Dendritic cell treated with granulocyte-macrophage colony-stimulating factor and Interleukin-4, amounts not matched to agents 40 ng/mL and 50 ng/mL, for 4 days (primary cell): ENCODE measurements at regions not wholly inside any gene's neighbourhood (a gene's known extent, or its start where the extent isn't known, plus 50 kb on each side); places are given as distances from the start of the nearest gene placed in this dataset.

Experiments
- H3K27ac Mint-ChIP-seq: one replicate; pipeline ENCODE4 v1.8.0; 2022; ENCODE audit warnings: mild to moderate bottlenecking, mixed read lengths
- H3K27me3 Mint-ChIP-seq: one replicate; pipeline ENCODE4 v1.8.0; 2022; ENCODE audit warnings: mild to moderate bottlenecking, mixed read lengths
- H3K36me3 Mint-ChIP-seq: one replicate; pipeline ENCODE4 v1.8.0; 2022; ENCODE audit warnings: low read depth, mixed read lengths
- H3K4me1 Mint-ChIP-seq: one replicate; pipeline ENCODE4 v1.8.0; 2022; ENCODE audit warnings: low read depth, mixed read lengths
- H3K4me3 Mint-ChIP-seq: one replicate; pipeline ENCODE4 v1.8.0; 2022; ENCODE audit warnings: mild to moderate bottlenecking, moderate library complexity, mixed read lengths
- H3K9me3 Mint-ChIP-seq: one replicate; pipeline ENCODE4 v1.8.0; 2022; ENCODE audit warnings: mixed read lengths
- intact Hi-C: fragments of 100-400 bp; cut with micrococcal nuclease; formaldehyde crosslinking; loops from one replicate; pipeline ENCODE4 v1.15.0; 2022

GRCh38 chr11:122258446-122259194 lies 142.6 kb upstream of the BLID start:
- H3K4me3 Mint-ChIP-seq = no peak overlapping the region
- intact Hi-C loops = no loop called here

GRCh38 chr11:122253589-122254231 lies 137.7 kb upstream of the BLID start:
- Mint-ChIP-seq H3K9me3 (no peaks in the 10 kb centered on the region), H3K4me1 (peaks cover 22% of the 10 kb centered on the region), H3K4me3 (no peak overlapping the region), H3K27ac (peak overlapping the region; percentile 81), H3K36me3 (no peaks in the 10 kb centered on the region), H3K27me3 (no peaks in the 10 kb centered on the region)
- intact Hi-C loops = no loop called here

More at GRCh38 chr11:122258446-122259194, 142.6 kb upstream of the BLID start:
- no peak overlapping the region for H3K27ac Mint-ChIP-seq
- H3K27me3 Mint-ChIP-seq = no peaks in the 10 kb centered on the region
- H3K9me3 Mint-ChIP-seq = no peaks in the 10 kb centered on the region
- no peaks in the 10 kb centered on the region for H3K36me3 Mint-ChIP-seq
- peaks cover 28% of the 10 kb centered on the region for H3K4me1 Mint-ChIP-seq

DNA sequence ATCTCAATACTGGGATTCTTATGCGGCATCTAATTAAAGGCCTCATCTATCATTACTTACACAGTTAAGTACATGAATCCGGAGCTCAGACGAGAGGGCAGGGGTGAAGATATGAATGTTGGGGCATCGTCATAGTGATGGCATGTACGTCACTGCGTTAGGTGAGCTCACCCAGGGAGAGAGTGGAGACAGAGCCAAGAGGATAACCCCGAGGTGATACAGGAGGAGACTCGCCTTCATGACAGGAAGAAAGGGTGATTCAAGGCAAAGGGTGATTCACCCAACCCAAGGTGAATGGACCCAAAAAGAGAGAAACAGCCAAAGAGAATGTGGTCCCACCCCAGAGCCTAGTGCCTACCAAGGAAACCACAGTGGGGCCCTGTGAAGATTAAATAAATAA lies 132.9 kb upstream of the BLID start:
- intact Hi-C loops = no loop called here

GRCh38 chr11:122248131-122248530 lies 132.1 kb upstream of the BLID start:
- no peaks in the 10 kb centered on the region for H3K9me3 Mint-ChIP-seq
- H3K27me3 Mint-ChIP-seq = no peaks in the 10 kb centered on the region
- H3K36me3 Mint-ChIP-seq = no peaks in the 10 kb centered on the region
- peaks cover under 1% of the 10 kb centered on the region for H3K4me1 Mint-ChIP-seq
- intact Hi-C loops = no loop called here
- H3K4me3 Mint-ChIP-seq = no peak overlapping the region
- H3K27ac Mint-ChIP-seq = no peak overlapping the region

More for the DNA sequence above, 132.9 kb upstream of the BLID start:
- peaks cover 9% of the 10 kb centered on the region for H3K4me1 Mint-ChIP-seq
- no peak overlapping the region for H3K4me3 Mint-ChIP-seq
- H3K27me3 Mint-ChIP-seq = no peaks in the 10 kb centered on the region
- H3K9me3 Mint-ChIP-seq = no peaks in the 10 kb centered on the region
- no peak overlapping the region for H3K27ac Mint-ChIP-seq
- no peaks in the 10 kb centered on the region for H3K36me3 Mint-ChIP-seq

GRCh38 chr11:122246874-122247273 lies 130.9 kb upstream of the BLID start:
- H3K4me1 Mint-ChIP-seq = peaks cover 10% of the 10 kb centered on the region
- no peak overlapping the region for H3K27ac Mint-ChIP-seq
- no peak overlapping the region for H3K4me3 Mint-ChIP-seq
- intact Hi-C loops = no loop called here
- no peaks in the 10 kb centered on the region for H3K9me3 Mint-ChIP-seq
- H3K36me3 Mint-ChIP-seq = no peaks in the 10 kb centered on the region
- H3K27me3 Mint-ChIP-seq = no peaks in the 10 kb centered on the region

DNA sequence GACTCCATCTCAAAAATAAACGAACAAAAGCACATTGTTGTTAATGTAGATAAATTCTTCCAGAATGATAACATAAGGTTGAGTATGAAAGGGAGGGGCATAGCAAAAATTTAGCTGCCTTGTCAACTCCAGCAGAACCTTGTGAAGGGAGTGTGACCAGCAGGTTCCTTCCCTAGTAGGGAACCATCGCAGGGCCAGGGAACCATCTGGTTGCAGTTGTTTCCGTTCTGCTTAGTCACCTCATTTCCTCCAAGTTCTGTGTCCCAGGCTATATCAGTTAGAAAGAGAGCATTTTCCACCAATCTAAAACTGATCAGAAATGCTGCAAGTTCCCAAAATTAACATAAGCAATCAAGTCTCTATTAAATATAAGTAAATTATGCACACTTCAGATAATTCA lies 126.7 kb upstream of the BLID start:
- H3K27me3 Mint-ChIP-seq = no peaks in the 10 kb centered on the region
- intact Hi-C loops = no loop called here
- no peaks in the 10 kb centered on the region for H3K9me3 Mint-ChIP-seq
- no peak overlapping the region for H3K4me3 Mint-ChIP-seq
- H3K36me3 Mint-ChIP-seq = no peaks in the 10 kb centered on the region
- H3K4me1 Mint-ChIP-seq = peaks cover 20% of the 10 kb centered on the region
- H3K27ac Mint-ChIP-seq = no peak overlapping the region

GRCh38 chr11:122241566-122241965 lies 125.6 kb upstream of the BLID start:
- no peak overlapping the region for H3K27ac Mint-ChIP-seq
- H3K4me3 Mint-ChIP-seq = no peak overlapping the region
- H3K27me3 Mint-ChIP-seq = no peaks in the 10 kb centered on the region
- H3K9me3 Mint-ChIP-seq = no peaks in the 10 kb centered on the region
- intact Hi-C loops = no loop called here
- H3K36me3 Mint-ChIP-seq = no peaks in the 10 kb centered on the region
- H3K4me1 Mint-ChIP-seq = peaks cover 20% of the 10 kb centered on the region

DNA sequence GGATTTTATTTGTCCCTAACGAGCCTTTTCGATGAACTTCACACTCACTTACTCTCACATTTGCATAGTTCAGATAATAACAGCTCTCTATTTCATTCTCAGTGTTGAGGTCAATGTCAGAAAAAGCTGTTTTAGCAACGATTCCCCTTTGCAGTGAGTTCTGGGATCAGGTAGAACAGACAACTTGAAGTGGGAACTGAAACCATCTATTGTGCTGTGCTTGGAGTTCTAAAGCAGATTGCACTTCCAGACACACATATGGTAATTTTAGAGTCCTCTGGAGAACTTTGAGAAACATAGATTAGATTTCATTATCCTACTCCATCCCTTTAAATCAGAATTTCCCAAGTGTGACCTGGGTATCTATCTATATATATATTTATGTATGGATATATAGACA lies 124.6 kb upstream of the BLID start:
- Mint-ChIP-seq H3K9me3 (no peaks in the 10 kb centered on the region), H3K27ac (no peak overlapping the region), H3K4me1 (peaks cover 20% of the 10 kb centered on the region), H3K36me3 (no peaks in the 10 kb centered on the region), H3K27me3 (no peaks in the 10 kb centered on the region), H3K4me3 (no peak overlapping the region)
- intact Hi-C loops = no loop called here

- intact Hi-C loops = loop anchor here (10.0 kb wide), 1 partner anchor 351 kb away; no protein-coding TSS in a partner anchor
- Mint-ChIP-seq H3K4me1 (peaks cover 9% of the 10 kb centered on the region), H3K27ac (no peak overlapping the region), H3K27me3 (no peaks in the 10 kb centered on the region), H3K9me3 (no peaks in the 10 kb centered on the region), H3K36me3 (no peaks in the 10 kb centered on the region), H3K4me3 (no peak overlapping the region)
Observed at GRCh38 chr11:122235615-122236014, 119.6 kb upstream of the BLID start.

GRCh38 chr11:122234780-122235179 lies 118.8 kb upstream of the BLID start:
- Mint-ChIP-seq H3K27me3 (no peaks in the 10 kb centered on the region), H3K36me3 (no peaks in the 10 kb centered on the region), H3K9me3 (no peaks in the 10 kb centered on the region), H3K4me1 (peaks cover 1% of the 10 kb centered on the region), H3K27ac (no peak overlapping the region), H3K4me3 (no peak overlapping the region)
- intact Hi-C loops = loop anchor here (10.0 kb wide), 1 partner anchor 350 kb away; no protein-coding TSS in a partner anchor

DNA sequence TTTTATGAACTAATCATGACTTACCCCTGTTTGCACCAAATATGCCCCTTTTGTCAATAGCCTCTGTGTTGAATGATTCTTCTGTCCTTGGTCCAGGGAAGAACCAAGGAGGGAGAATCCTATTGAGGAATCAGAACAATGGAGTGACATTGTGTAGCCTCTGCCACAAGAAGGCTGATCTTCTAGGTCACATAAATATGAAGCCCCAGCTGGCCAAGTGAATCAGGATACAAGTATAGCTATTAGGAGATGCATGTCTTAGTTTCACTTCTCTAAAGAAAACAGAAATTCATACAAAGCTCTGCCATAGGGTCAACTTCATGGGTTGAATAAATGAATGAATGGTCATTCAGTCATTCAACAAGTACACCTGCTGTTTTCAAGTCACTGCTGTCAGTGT lies 118.2 kb upstream of the BLID start:
- peaks cover 6% of the 10 kb centered on the region for H3K4me1 Mint-ChIP-seq
- no peaks in the 10 kb centered on the region for H3K36me3 Mint-ChIP-seq
- intact Hi-C loops = loop anchor here (10.0 kb wide), 1 partner anchor 349 kb away; no protein-coding TSS in a partner anchor
- no peaks in the 10 kb centered on the region for H3K27me3 Mint-ChIP-seq
- no peaks in the 10 kb centered on the region for H3K9me3 Mint-ChIP-seq
- no peak overlapping the region for H3K27ac Mint-ChIP-seq
- H3K4me3 Mint-ChIP-seq = no peak overlapping the region

GRCh38 chr11:122232985-122233384 lies 117.0 kb upstream of the BLID start:
- Mint-ChIP-seq H3K4me1 (peaks cover 8% of the 10 kb centered on the region), H3K27ac (no peak overlapping the region), H3K4me3 (no peak overlapping the region), H3K27me3 (no peaks in the 10 kb centered on the region), H3K36me3 (no peaks in the 10 kb centered on the region), H3K9me3 (no peaks in the 10 kb centered on the region)
- intact Hi-C loops = loop anchor here (10.0 kb wide), 1 partner anchor 348 kb away; no protein-coding TSS in a partner anchor

DNA sequence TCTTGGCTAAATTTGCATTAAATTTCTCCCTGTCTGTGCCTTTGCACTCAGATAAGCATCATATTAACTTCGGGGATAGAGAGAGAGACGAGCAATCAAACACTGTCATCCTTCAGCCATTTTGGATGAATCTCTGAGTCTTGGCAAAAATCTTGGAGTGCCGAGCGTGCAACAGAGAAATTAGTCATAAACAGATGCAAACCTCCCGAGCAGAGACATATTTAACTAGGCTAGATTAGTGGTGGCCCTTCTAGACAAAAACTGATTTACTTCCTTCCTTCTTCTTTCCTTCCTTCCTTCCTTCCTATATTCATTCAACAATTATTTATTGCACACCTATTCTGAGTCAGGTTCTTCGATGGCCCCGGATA lies 114.4 kb upstream of the BLID start:
- Mint-ChIP-seq H3K27ac (no peak overlapping the region), H3K27me3 (no peaks in the 10 kb centered on the region), H3K4me3 (no peak overlapping the region), H3K9me3 (no peaks in the 10 kb centered on the region), H3K4me1 (peaks cover 8% of the 10 kb centered on the region), H3K36me3 (no peaks in the 10 kb centered on the region)
- intact Hi-C loops = loop anchor here (10.0 kb wide), 1 partner anchor 346 kb away; no protein-coding TSS in a partner anchor

DNA sequence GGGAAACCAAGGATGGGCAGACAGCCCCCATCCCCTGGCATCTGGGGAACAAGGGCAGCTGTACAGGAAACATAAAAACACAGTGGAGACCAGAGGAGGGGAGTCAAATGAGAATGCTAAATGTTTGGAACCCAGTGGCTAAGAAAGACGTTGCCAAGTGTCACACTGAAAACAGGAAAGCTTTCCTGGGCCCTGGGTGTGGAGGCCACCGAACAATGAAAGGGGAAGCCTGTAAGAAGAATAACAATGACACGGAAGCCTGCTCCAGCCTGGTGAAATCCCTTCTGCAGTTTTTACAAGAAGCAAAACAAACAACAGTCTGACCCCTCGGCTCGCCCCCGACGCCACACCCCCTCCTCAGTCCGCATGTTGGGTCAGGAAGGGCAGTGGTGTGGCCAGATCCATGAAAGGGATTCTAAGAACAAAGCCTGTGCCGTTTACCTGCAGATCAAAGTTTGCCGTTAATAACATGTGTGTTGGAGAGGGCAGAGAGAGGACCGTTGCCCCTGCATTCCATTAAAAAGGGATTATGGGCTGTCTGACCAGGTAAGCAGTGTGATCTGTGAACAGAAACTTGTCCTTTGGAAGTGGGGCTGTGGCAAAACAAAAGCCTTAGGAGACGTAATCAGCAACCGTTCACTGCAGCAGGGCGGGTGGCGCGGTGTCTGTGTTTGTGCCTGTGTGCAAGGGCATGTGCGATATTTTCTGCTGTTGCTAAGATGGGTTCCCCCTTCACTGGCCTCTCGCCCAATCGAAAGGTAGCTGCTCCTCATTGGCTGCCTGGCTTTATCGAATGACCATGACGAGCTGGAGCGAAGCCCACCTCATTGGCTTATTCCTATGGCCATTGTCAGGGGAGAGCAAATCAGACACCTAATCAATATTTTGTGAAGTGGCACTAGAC lies 113.7 kb upstream of the BLID start:
- intact Hi-C loops = loop anchor here (10.0 kb wide), 2 partner anchors 45 to 345 kb away; no protein-coding TSS in a partner anchor

More for the DNA sequence above, 113.7 kb upstream of the BLID start:
- Mint-ChIP-seq H3K9me3 (no peaks in the 10 kb centered on the region), H3K27me3 (no peaks in the 10 kb centered on the region), H3K36me3 (no peaks in the 10 kb centered on the region), H3K27ac (no peak overlapping the region), H3K4me3 (no peak overlapping the region), H3K4me1 (peaks cover 8% of the 10 kb centered on the region)
